Fibroblast of the aortic adventitia (primary cell): ENCODE measurements at regions not wholly inside any gene's neighbourhood (a gene's known extent, or its start where the extent isn't known, plus 50 kb on each side); places are given as distances from the start of the nearest gene placed in this dataset.

Experiments used
- DNase-seq: peaks from one replicate; pipeline ENCODE4 v3.0.0-alpha.2; 2010; ENCODE audit warnings: low read depth
- H3K4me3 ChIP-seq: 2 replicates; pipeline ENCODE4 v1.5.1; 2011; ENCODE audit warnings: low read depth, mild to moderate bottlenecking, control low read depth, low read length, moderate library complexity
- TF ChIP-seq, protein P1 (sequence below): IDR thresholded peaks from 2 replicates; pipeline ENCODE4 v1.5.1; 2011; ENCODE audit warnings: mild to moderate bottlenecking, low read length, control low read depth, inconsistent platforms; ENCODE audit not compliant: insufficient read depth

DNA sequence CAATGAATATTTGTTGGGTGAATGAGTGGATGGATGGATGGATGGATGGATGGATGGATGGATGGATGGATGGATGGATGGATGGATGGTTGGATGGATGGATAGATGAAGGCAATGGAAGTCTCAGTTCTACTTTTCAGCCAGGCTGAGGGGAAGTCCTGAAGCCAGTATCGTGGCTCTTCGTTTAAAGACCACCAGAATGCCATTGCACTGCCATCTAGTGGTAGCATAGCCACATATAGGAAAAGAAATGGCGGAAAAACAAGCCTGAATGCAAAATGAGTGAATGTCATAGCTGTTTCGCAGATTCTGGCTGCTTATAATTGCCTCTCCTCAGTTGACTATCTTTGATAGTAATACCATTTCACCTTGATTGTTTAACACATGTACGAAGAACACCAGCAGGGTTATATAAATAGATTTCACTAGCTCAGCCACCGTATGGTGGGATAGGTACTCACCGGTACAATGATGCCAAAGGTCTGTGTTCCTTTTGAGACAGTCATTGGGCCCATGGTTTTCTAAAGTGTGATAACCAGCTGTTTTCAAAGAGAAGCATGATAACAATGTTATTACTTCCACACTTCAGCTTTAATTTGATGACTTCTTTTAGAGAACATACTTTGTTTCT lies 62.3 kb upstream of the GREB1L start:
- peak; percentile 84 for DNase-seq
- H3K4me3 ChIP-seq, result no peak overlapping the region

DNA sequence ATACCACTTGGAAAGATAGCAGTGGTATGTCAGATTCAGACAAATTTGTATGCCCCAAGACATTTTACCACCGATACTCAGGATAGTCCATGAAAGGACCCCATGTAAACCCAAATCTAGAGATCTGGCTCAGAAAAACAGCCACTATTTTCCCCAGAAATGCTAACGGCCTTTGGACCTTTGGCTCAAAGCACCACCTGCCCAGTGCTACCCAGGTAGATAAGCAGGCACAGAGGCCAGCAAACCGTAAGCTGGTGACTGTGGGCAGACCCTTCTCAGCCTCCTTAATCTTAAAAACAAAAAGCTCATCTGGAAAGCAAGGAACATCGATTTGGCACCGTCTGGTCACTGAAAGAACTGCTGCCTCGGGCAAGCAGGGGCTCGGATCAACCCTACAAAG lies 61.4 kb upstream of the GREB1L start:
- H3K4me3 ChIP-seq, result no peak overlapping the region
- TF ChIP-seq, protein P1, sequence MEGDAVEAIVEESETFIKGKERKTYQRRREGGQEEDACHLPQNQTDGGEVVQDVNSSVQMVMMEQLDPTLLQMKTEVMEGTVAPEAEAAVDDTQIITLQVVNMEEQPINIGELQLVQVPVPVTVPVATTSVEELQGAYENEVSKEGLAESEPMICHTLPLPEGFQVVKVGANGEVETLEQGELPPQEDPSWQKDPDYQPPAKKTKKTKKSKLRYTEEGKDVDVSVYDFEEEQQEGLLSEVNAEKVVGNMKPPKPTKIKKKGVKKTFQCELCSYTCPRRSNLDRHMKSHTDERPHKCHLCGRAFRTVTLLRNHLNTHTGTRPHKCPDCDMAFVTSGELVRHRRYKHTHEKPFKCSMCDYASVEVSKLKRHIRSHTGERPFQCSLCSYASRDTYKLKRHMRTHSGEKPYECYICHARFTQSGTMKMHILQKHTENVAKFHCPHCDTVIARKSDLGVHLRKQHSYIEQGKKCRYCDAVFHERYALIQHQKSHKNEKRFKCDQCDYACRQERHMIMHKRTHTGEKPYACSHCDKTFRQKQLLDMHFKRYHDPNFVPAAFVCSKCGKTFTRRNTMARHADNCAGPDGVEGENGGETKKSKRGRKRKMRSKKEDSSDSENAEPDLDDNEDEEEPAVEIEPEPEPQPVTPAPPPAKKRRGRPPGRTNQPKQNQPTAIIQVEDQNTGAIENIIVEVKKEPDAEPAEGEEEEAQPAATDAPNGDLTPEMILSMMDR, result no peak
- no peak for DNase-seq

More for the DNA sequence above, 62.3 kb upstream of the GREB1L start:
- TF ChIP-seq, protein P1, result peak; percentile 81

- no peak overlapping the region for H3K4me3 ChIP-seq
- TF ChIP-seq, protein P1, result no peak
- DNase-seq, result no peak
Observed at GRCh38 chr18:21181766-21182165, 60.3 kb upstream of the GREB1L start.

DNA sequence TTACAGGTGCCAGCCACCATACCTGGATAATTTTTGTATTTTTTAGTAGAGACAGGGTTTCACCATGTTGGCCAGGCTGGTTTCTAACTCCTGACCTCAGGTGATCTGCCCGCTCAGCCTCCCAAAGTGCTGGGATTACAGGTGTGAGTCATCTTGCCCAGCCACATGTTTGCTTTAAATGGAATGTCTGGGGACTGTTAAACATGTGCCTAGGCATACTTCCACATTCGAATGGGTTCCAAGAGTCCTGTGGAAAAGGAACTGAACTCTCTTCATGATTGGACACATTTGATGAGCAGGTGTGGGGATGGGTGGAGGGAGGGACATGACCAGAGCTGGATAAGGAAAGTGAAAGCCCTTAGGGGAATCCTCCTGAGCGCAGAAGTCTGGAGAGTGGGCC lies 58.4 kb upstream of the GREB1L start:
- TF ChIP-seq, protein P1, result no peak

GRCh38 chr18:21184396-21184996 lies 57.5 kb upstream of the GREB1L start:
- DNase-seq, result no peak
- TF ChIP-seq, protein P1, result no peak
- no peak overlapping the region for H3K4me3 ChIP-seq

More for the DNA sequence above, 58.4 kb upstream of the GREB1L start:
- H3K4me3 ChIP-seq, result no peak overlapping the region
- no peak for DNase-seq

GRCh38 chr18:21187886-21188285 lies 54.1 kb upstream of the GREB1L start:
- TF ChIP-seq, protein P1, result no peak
- DNase-seq, result no peak

More at GRCh38 chr18:21187886-21188285, 54.1 kb upstream of the GREB1L start:
- no peak overlapping the region for H3K4me3 ChIP-seq
